Liver (tissue), 7 donors: ENCODE measurements at regions not wholly inside any gene's neighbourhood (a gene's known extent, or its start where the extent isn't known, plus 50 kb on each side); places are given as distances from the start of the nearest gene placed in this dataset.

Experiments
- DNase-seq: peaks from one replicate; pipeline ENCODE4 v3.0.0-alpha.2; 2017; ENCODE audit warnings: low spot score
- H3K27ac ChIP-seq, 2 donors: one replicate each; pipeline ENCODE4 v1.7.0; 2013; ENCODE audit warnings: inconsistent platforms in 2 of 2, low read length in 2 of 2, control low read depth in 1 of 2, low read depth in 1 of 2, mild to moderate bottlenecking in 1 of 2
- H3K27me3 ChIP-seq, 4 donors: one replicate each; pipeline versions ENCODE4 v1.6.1 to v1.7.0; 2013; ENCODE audit warnings: low read length in 3 of 4, inconsistent platforms in 1 of 4, mild to moderate bottlenecking in 1 of 4, moderate library complexity in 1 of 4; ENCODE audit not compliant: control insufficient read depth in 4 of 4, insufficient read depth in 4 of 4
- H3K36me3 ChIP-seq, 4 donors: one replicate each; pipeline versions ENCODE4 v1.6.1 to v1.7.0; 2013; ENCODE audit warnings: low read length in 3 of 4, mild to moderate bottlenecking in 3 of 4, low read depth in 1 of 4, moderate library complexity in 1 of 4; ENCODE audit not compliant: control insufficient read depth in 4 of 4, insufficient read depth in 3 of 4
- H3K4me1 ChIP-seq, 4 donors: one replicate each; pipeline versions ENCODE4 v1.6.1 to v1.7.0; 2013; ENCODE audit warnings: low read length in 3 of 4, mild to moderate bottlenecking in 3 of 4, moderate library complexity in 1 of 4; ENCODE audit not compliant: control insufficient read depth in 4 of 4, insufficient read depth in 4 of 4
- H3K4me3 ChIP-seq, 3 donors: one replicate each; pipeline versions ENCODE4 v1.6.1 to v1.7.0; 2013; ENCODE audit warnings: low read length in 3 of 3, control low read depth in 1 of 3, low read depth in 1 of 3, mild to moderate bottlenecking in 1 of 3
- H3K9ac ChIP-seq, 2 donors: one replicate each; pipeline ENCODE4 v1.7.0; 2013; ENCODE audit warnings: low read length in 2 of 2, mild to moderate bottlenecking in 2 of 2, moderate library complexity in 2 of 2, control low read depth in 1 of 2, low read depth in 1 of 2
- H3K9me3 ChIP-seq, 4 donors: one replicate each; pipeline versions ENCODE4 v1.6.1 to v1.7.0; 2013; ENCODE audit warnings: low read length in 3 of 4; ENCODE audit not compliant: control insufficient read depth in 4 of 4
- EGR1 ChIP-seq, 2 donors: IDR thresholded peaks; 2 replicates each; pipeline ENCODE4 v1.6.1; 2016 to 2018; ENCODE audit warnings: antibody characterized with exemption in 2 of 2, low read depth in 2 of 2
- FOXA1 ChIP-seq: IDR thresholded peaks from 2 replicates; pipeline ENCODE4 v1.6.1; 2016; ENCODE audit warnings: antibody characterized with exemption
- GABPA ChIP-seq, 2 donors: IDR thresholded peaks in 1 of 2; conservative IDR thresholded peaks in 1 of 2; 2 replicates each; pipeline ENCODE4 v1.6.1; 2016; ENCODE audit warnings: antibody characterized with exemption in 2 of 2, mild to moderate bottlenecking in 1 of 2, moderate library complexity in 1 of 2
- HNF4A ChIP-seq, 2 donors: conservative IDR thresholded peaks; 2 replicates each; pipeline ENCODE4 v1.6.1; 2016; ENCODE audit warnings: antibody characterized with exemption in 2 of 2, mild to moderate bottlenecking in 2 of 2
- HNF4G ChIP-seq: IDR thresholded peaks from 2 replicates; pipeline ENCODE4 v1.6.1; 2016; ENCODE audit warnings: antibody characterized with exemption
- JUND ChIP-seq, 2 donors: IDR thresholded peaks; 2 replicates each; pipeline ENCODE4 v1.6.1; 2016; ENCODE audit warnings: antibody characterized with exemption in 2 of 2
- MAX ChIP-seq: IDR thresholded peaks from 2 replicates; pipeline ENCODE4 v1.6.1; 2016; ENCODE audit warnings: antibody characterized with exemption
- REST ChIP-seq: IDR thresholded peaks from 2 replicates; pipeline ENCODE4 v1.6.1; 2016; ENCODE audit warnings: antibody characterized with exemption, mild to moderate bottlenecking
- TAF1 ChIP-seq: conservative IDR thresholded peaks from 2 replicates; pipeline ENCODE4 v1.6.1; 2016; ENCODE audit warnings: antibody characterized with exemption, mild to moderate bottlenecking
- YY1 ChIP-seq: IDR thresholded peaks from 2 replicates; pipeline ENCODE4 v1.6.1; 2016; ENCODE audit warnings: antibody characterized with exemption, mild to moderate bottlenecking
- WGBS: extraction: QIAGEN DNeasy Blood & Tissue Kit; methylation state at CpG from one replicate; pipeline ENCODE4 v1.1.7; 2013; 5-methylcytosine and 5-hydroxymethylcytosine counted together
- TF ChIP-seq, protein P1 (sequence below): IDR thresholded peaks from 2 replicates; pipeline ENCODE4 v1.6.1; 2016; ENCODE audit warnings: antibody characterized with exemption
- TF ChIP-seq, protein P2 (sequence below): IDR thresholded peaks from 2 replicates; pipeline ENCODE4 v1.6.1; 2016; ENCODE audit warnings: antibody characterized with exemption
- donor health status: healthy.
- donor health status: healthy.
- donor health status: healthy.
- donor health status: healthy.

- TF ChIP-seq REST: no peak
- TF ChIP-seq, protein P1, sequence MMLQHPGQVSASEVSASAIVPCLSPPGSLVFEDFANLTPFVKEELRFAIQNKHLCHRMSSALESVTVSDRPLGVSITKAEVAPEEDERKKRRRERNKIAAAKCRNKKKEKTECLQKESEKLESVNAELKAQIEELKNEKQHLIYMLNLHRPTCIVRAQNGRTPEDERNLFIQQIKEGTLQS: no peak
- TF ChIP-seq HNF4A (conservative IDR thresholded peaks at IDR 0.05): no peak
- TF ChIP-seq YY1: no peak
- TF ChIP-seq HNF4G: no peak
Measured at GRCh38 chr1:194644528-194644927, 1458.1 kb upstream of the B3GALT2 start (continued).

GRCh38 chr1:194640322-194640721 is 1453.9 kb upstream of the B3GALT2 start:
- no peak for DNase-seq
- Histone ChIP-seq H3K27ac (no peak overlapping the region), H3K4me1 (no peaks in the 10 kb centered on the region), H3K36me3 (no peaks in the 10 kb centered on the region), H3K9me3 (no peaks in the 10 kb centered on the region), H3K27me3 (no peaks in the 10 kb centered on the region), H3K9ac (no peak overlapping the region), H3K4me3 (no peak overlapping the region)
- WGBS: 92% methylated on average over 2 of the region's 2 CpGs
- TF ChIP-seq, protein P2, sequence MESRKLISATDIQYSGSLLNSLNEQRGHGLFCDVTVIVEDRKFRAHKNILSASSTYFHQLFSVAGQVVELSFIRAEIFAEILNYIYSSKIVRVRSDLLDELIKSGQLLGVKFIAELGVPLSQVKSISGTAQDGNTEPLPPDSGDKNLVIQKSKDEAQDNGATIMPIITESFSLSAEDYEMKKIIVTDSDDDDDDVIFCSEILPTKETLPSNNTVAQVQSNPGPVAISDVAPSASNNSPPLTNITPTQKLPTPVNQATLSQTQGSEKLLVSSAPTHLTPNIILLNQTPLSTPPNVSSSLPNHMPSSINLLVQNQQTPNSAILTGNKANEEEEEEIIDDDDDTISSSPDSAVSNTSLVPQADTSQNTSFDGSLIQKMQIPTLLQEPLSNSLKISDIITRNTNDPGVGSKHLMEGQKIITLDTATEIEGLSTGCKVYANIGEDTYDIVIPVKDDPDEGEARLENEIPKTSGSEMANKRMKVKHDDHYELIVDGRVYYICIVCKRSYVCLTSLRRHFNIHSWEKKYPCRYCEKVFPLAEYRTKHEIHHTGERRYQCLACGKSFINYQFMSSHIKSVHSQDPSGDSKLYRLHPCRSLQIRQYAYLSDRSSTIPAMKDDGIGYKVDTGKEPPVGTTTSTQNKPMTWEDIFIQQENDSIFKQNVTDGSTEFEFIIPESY: no peak
- TF ChIP-seq FOXA1 (no peak), HNF4A (conservative IDR thresholded peaks at IDR 0.05) (no peak), GABPA (IDR thresholded peaks at IDR 0.05 in 1 of 2, conservative IDR thresholded peaks at IDR 0.05 in 1 of 2) (no peak), TAF1 (no peak), MAX (no peak), REST (no peak), HNF4G (no peak), JUND (IDR thresholded peaks at IDR 0.05) (no peak), EGR1 (IDR thresholded peaks at IDR 0.05; ENCODE audit: low read depth in 2 of 2) (no peak), YY1 (no peak)
- TF ChIP-seq, protein P1: no peak
